WTC11 (cell line): ENCODE measurements at regions not wholly inside any gene's neighbourhood (a gene's known extent, or its start where the extent isn't known, plus 50 kb on each side); places are given as distances from the start of the nearest gene placed in this dataset.

Source experiments
- ATAC-seq: fragments of 200-7000 bp; cut with Tn5 transposase; 2 replicates; pipeline ENCODE4 v1.10.0; 2021; ENCODE audit warnings: mild to moderate bottlenecking, moderate library complexity
- CTCF ChIA-PET: fragments of 300-600 bp; sonication (Branson Sonifier 250); formaldehyde crosslinking; loops from one replicate; lab custom pipeline; 2021; ENCODE audit warnings: antibody characterized with exemption; lab: Charles Lee
- POLR2A ChIA-PET: fragments of 350-600 bp; sonication (Branson Sonifier 250); formaldehyde crosslinking; loops from one replicate; lab custom pipeline; 2021; ENCODE audit warnings: antibody characterized with exemption; lab: Charles Lee
- DNase-seq: peaks from one replicate; pipeline ENCODE4 v3.0.0; 2021; ENCODE audit warnings: low spot score
- H3K27ac Mint-ChIP-seq: 2 replicates; pipeline ENCODE4 v1.8.0; 2021; ENCODE audit warnings: mixed read lengths
- H3K27me3 Mint-ChIP-seq: 2 replicates; pipeline ENCODE4 v1.8.0; 2021; ENCODE audit warnings: low read depth, mild to moderate bottlenecking, moderate library complexity, mixed read lengths
- H3K36me3 Mint-ChIP-seq: 2 replicates; pipeline ENCODE4 v1.8.0; 2021; ENCODE audit warnings: mixed read lengths
- H3K4me1 Mint-ChIP-seq: 2 replicates; pipeline ENCODE4 v1.8.0; 2022; ENCODE audit warnings: mixed read lengths
- H3K4me3 Mint-ChIP-seq: 2 replicates; pipeline ENCODE4 v1.8.0; 2021; ENCODE audit warnings: mild to moderate bottlenecking, moderate library complexity, mixed read lengths
- H3K9me3 Mint-ChIP-seq: 2 replicates; pipeline ENCODE4 v1.8.0; 2021; ENCODE audit warnings: mixed read lengths
- ATF2 ChIP-seq: sonication (generic); formaldehyde crosslinking; IDR thresholded peaks from 2 replicates; pipeline ENCODE4 v1.8.1; 2022; ENCODE audit warnings: low read depth, missing genetic modification reagents, borderline replicate concordance
- CREM ChIP-seq: sonication (generic); formaldehyde crosslinking; IDR thresholded peaks from 2 replicates; pipeline ENCODE4 v1.8.1; 2022; ENCODE audit warnings: mild to moderate bottlenecking, missing genetic modification reagents, moderate library complexity
- E2F4 ChIP-seq: sonication (generic); formaldehyde crosslinking; IDR thresholded peaks from 2 replicates; pipeline ENCODE4 v1.8.1; 2022; ENCODE audit warnings: low read depth, mild to moderate bottlenecking, moderate library complexity, missing genetic modification reagents, borderline replicate concordance
- ETV6 ChIP-seq: sonication (generic); formaldehyde crosslinking; IDR thresholded peaks from 2 replicates; pipeline ENCODE4 v1.8.1; 2022; ENCODE audit warnings: mild to moderate bottlenecking, missing genetic modification reagents
- FOXK1 ChIP-seq: sonication (generic); formaldehyde crosslinking; IDR thresholded peaks from 2 replicates; pipeline ENCODE4 v1.8.0; 2022; ENCODE audit warnings: mild to moderate bottlenecking, moderate library complexity, missing genetic modification reagents
- JUN ChIP-seq: sonication (generic); formaldehyde crosslinking; IDR thresholded peaks from 2 replicates; pipeline ENCODE4 v1.8.0; 2023; ENCODE audit warnings: mild to moderate bottlenecking, missing genetic modification reagents
- MAX ChIP-seq: sonication (generic); formaldehyde crosslinking; IDR thresholded peaks from 2 replicates; pipeline ENCODE4 v1.8.0; 2022; ENCODE audit warnings: mild to moderate bottlenecking, missing genetic modification reagents
- NFYB ChIP-seq: sonication (generic); formaldehyde crosslinking; conservative IDR thresholded peaks from 2 replicates; pipeline ENCODE4 v1.8.0; 2022; ENCODE audit warnings: low read depth, missing genetic modification reagents
- NR2C2 ChIP-seq: sonication (generic); formaldehyde crosslinking; IDR thresholded peaks from 2 replicates; pipeline ENCODE4 v1.8.0; 2022; ENCODE audit warnings: mild to moderate bottlenecking, missing genetic modification reagents
- OVOL2 ChIP-seq: fragments of 250-450 bp; sonication (Bioruptor Pico); IDR thresholded peaks from 2 replicates; pipeline ENCODE4 v1.9.0; 2021; ENCODE audit warnings: mild to moderate bottlenecking, borderline replicate concordance
- SOX15 ChIP-seq: fragments of 250-450 bp; sonication (Bioruptor Pico); IDR thresholded peaks from 2 replicates; pipeline ENCODE4 v1.9.0; 2021; ENCODE audit warnings: mild to moderate bottlenecking
- USF2 ChIP-seq: sonication (generic); formaldehyde crosslinking; IDR thresholded peaks from 2 replicates; pipeline ENCODE4 v1.8.1; 2023; ENCODE audit warnings: mild to moderate bottlenecking, missing genetic modification reagents, moderate library complexity
- ZNF121 ChIP-seq: sonication (generic); formaldehyde crosslinking; IDR thresholded peaks from 2 replicates; pipeline ENCODE4 v1.8.0; 2023; ENCODE audit warnings: missing genetic modification reagents
- ZNF263 ChIP-seq: sonication (generic); formaldehyde crosslinking; IDR thresholded peaks from 2 replicates; pipeline ENCODE4 v1.8.1; 2022; ENCODE audit warnings: low read depth, mild to moderate bottlenecking, moderate library complexity, missing genetic modification reagents
- ZNF317 ChIP-seq: sonication (generic); formaldehyde crosslinking; IDR thresholded peaks from 2 replicates; pipeline ENCODE4 v1.8.1; 2023; ENCODE audit warnings: low read depth, mild to moderate bottlenecking, moderate library complexity, missing genetic modification reagents, borderline replicate concordance
- ZNF512 ChIP-seq: sonication (generic); formaldehyde crosslinking; IDR thresholded peaks from 2 replicates; pipeline ENCODE4 v1.8.1; 2022; ENCODE audit warnings: missing genetic modification reagents, borderline replicate concordance
- TF ChIP-seq, protein P1 (sequence below): fragments of 250-450 bp; sonication (Bioruptor Pico); IDR thresholded peaks from 2 replicates; pipeline ENCODE4 v1.9.0; 2021; ENCODE audit warnings: mild to moderate bottlenecking
- TF ChIP-seq, protein P2 (sequence below): fragments of 250-450 bp; sonication (Bioruptor Pico); IDR thresholded peaks from 2 replicates; pipeline ENCODE4 v1.9.0; 2021; ENCODE audit warnings: moderate library complexity, mild to moderate bottlenecking, inconsistent platforms, borderline replicate concordance
- TF ChIP-seq, protein P3 (sequence below): sonication (generic); formaldehyde crosslinking; IDR thresholded peaks from 2 replicates; pipeline ENCODE4 v1.8.1; 2023; ENCODE audit warnings: mild to moderate bottlenecking, missing genetic modification reagents

- TF ChIP-seq, protein P1, sequence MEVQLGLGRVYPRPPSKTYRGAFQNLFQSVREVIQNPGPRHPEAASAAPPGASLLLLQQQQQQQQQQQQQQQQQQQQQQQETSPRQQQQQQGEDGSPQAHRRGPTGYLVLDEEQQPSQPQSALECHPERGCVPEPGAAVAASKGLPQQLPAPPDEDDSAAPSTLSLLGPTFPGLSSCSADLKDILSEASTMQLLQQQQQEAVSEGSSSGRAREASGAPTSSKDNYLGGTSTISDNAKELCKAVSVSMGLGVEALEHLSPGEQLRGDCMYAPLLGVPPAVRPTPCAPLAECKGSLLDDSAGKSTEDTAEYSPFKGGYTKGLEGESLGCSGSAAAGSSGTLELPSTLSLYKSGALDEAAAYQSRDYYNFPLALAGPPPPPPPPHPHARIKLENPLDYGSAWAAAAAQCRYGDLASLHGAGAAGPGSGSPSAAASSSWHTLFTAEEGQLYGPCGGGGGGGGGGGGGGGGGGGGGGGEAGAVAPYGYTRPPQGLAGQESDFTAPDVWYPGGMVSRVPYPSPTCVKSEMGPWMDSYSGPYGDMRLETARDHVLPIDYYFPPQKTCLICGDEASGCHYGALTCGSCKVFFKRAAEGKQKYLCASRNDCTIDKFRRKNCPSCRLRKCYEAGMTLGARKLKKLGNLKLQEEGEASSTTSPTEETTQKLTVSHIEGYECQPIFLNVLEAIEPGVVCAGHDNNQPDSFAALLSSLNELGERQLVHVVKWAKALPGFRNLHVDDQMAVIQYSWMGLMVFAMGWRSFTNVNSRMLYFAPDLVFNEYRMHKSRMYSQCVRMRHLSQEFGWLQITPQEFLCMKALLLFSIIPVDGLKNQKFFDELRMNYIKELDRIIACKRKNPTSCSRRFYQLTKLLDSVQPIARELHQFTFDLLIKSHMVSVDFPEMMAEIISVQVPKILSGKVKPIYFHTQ (CRISPR knock-in tag): no peak
- TF ChIP-seq ZNF512 (CRISPR knock-in tag): no peak
- TF ChIP-seq, protein P2, sequence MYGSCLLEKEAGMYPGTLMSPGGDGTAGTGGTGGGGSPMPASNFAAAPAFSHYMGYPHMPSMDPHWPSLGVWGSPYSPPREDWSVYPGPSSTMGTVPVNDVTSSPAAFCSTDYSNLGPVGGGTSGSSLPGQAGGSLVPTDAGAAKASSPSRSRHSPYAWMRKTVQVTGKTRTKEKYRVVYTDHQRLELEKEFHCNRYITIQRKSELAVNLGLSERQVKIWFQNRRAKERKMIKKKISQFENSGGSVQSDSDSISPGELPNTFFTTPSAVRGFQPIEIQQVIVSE (CRISPR knock-in tag): no peak
- no peak for TF ChIP-seq ATF2 (CRISPR knock-in tag)
- TF ChIP-seq NR2C2 (CRISPR knock-in tag): no peak
Observed at GRCh38 chr6:121901432-121901831, 466.0 kb downstream of the GJA1 start (continued).

DNA sequence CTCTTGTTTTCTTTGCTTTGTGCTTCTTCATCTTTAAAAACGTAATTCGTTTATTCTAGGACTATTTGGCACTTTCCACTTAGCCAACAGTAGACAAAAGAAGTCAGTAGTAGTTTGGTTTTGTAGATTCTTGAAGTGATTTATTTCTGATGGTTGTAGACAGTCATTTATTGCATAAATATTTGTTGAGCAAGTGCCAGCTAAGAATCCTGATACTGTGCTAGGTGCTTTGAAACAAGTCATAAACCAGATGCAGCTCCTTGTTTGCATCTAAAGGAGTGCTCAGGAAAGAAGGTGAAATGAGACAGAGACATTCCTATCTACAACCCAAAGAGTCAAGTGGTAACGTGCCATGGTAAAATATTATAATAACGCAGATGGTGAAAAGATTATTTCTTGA lies 469.1 kb downstream of the GJA1 start:
- ChIA-PET CTCF (no interaction called here), POLR2A (no interaction called here)
- no peak for ATAC-seq
- Mint-ChIP-seq H3K36me3 (peaks cover 12% of the 10 kb centered on the region), H3K4me3 (no peak overlapping the region), H3K9me3 (peaks cover 31% of the 10 kb centered on the region), H3K4me1 (no peaks in the 10 kb centered on the region), H3K27ac (no peak overlapping the region), H3K27me3 (no peaks in the 10 kb centered on the region)
- TF ChIP-seq, protein P3, sequence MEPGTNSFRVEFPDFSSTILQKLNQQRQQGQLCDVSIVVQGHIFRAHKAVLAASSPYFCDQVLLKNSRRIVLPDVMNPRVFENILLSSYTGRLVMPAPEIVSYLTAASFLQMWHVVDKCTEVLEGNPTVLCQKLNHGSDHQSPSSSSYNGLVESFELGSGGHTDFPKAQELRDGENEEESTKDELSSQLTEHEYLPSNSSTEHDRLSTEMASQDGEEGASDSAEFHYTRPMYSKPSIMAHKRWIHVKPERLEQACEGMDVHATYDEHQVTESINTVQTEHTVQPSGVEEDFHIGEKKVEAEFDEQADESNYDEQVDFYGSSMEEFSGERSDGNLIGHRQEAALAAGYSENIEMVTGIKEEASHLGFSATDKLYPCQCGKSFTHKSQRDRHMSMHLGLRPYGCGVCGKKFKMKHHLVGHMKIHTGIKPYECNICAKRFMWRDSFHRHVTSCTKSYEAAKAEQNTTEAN (CRISPR knock-in tag): no peak
- TF ChIP-seq ZNF121 (CRISPR knock-in tag): no peak
- TF ChIP-seq OVOL2: no peak
- no peak for TF ChIP-seq CREM (CRISPR knock-in tag)
- no peak for TF ChIP-seq ZNF317
- no peak for TF ChIP-seq JUN (CRISPR knock-in tag)
- no peak for TF ChIP-seq MAX
- no peak for TF ChIP-seq FOXK1
- no peak for TF ChIP-seq USF2 (CRISPR knock-in tag)
- no peak for TF ChIP-seq NFYB
- TF ChIP-seq, protein P1 (CRISPR knock-in tag): no peak
- TF ChIP-seq SOX15 (CRISPR knock-in tag): no peak
- no peak for TF ChIP-seq E2F4
- no peak for TF ChIP-seq ETV6 (CRISPR knock-in tag)
- no peak for TF ChIP-seq ZNF263 (CRISPR knock-in tag)
- no peak for DNase-seq
